ENCODE measurements at regions not wholly inside any gene's neighbourhood (a gene's known extent, or its start where the extent isn't known, plus 50 kb on each side); places are given as distances from the start of the nearest gene placed in this dataset.

DNA sequence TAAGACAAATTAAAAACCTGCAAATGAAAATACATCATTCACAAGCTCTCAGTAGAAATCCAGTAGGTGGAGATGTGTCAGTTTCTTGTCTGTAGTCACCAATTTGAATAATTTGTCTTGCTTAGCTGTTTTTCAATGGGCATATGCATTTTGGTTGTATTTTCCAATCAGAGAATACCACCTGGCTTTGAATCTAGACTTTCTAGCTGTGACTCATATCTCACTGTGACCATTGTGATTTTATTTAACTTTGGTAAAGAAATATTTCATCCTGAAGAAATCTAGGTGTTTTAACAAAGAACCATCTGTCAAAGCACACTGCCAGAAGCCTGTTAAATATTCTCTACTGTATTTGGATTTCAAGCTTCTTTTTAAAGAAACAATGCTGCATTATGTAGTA, 1650.6 kb upstream of the IGFBP7 start (continued):
- TF ChIP-seq, protein P1, sequence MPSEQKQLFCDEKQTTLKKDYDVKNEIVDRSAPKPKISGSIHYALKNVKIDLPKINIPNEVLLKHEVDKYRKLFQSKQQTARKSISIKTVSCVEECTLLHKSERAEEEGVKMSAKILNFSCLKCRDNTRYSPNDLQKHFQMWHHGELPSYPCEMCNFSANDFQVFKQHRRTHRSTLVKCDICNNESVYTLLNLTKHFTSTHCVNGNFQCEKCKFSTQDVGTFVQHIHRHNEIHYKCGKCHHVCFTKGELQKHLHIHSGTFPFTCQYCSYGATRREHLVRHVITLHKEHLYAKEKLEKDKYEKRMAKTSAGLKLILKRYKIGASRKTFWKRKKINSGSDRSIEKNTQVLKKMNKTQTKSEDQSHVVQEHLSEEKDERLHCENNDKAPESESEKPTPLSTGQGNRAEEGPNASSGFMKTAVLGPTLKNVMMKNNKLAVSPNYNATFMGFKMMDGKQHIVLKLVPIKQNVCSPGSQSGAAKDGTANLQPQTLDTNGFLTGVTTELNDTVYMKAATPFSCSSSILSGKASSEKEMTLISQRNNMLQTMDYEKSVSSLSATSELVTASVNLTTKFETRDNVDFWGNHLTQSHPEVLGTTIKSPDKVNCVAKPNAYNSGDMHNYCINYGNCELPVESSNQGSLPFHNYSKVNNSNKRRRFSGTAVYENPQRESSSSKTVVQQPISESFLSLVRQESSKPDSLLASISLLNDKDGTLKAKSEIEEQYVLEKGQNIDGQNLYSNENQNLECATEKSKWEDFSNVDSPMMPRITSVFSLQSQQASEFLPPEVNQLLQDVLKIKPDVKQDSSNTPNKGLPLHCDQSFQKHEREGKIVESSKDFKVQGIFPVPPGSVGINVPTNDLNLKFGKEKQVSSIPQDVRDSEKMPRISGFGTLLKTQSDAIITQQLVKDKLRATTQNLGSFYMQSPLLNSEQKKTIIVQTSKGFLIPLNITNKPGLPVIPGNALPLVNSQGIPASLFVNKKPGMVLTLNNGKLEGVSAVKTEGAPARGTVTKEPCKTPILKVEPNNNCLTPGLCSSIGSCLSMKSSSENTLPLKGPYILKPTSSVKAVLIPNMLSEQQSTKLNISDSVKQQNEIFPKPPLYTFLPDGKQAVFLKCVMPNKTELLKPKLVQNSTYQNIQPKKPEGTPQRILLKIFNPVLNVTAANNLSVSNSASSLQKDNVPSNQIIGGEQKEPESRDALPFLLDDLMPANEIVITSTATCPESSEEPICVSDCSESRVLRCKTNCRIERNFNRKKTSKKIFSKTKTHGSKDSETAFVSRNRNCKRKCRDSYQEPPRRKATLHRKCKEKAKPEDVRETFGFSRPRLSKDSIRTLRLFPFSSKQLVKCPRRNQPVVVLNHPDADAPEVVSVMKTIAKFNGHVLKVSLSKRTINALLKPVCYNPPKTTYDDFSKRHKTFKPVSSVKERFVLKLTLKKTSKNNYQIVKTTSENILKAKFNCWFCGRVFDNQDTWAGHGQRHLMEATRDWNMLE (tag by site-specific recombination; conservative IDR thresholded peaks at IDR 0.05; ENCODE audit: low read depth) = no peak
- TF ChIP-seq ZNF211 (tag by site-specific recombination; IDR thresholded peaks at IDR 0.05; ENCODE audit: low read depth) (no peak), ZNF791 (tag by site-specific recombination; IDR thresholded peaks at IDR 0.05) (no peak), ZBTB49 (tag by site-specific recombination; IDR thresholded peaks at IDR 0.05; ENCODE audit: low read depth) (no peak), ZFHX2 (tag by site-specific recombination; conservative IDR thresholded peaks at IDR 0.05) (no peak), ZNF473 (tag by site-specific recombination; IDR thresholded peaks at IDR 0.05) (no peak), HOXA7 (CRISPR knock-in tag; IDR thresholded peaks at IDR 0.05; ENCODE audit: borderline replicate concordance) (no peak), ZNF155 (tag by site-specific recombination; IDR thresholded peaks at IDR 0.05) (no peak)

DNA sequence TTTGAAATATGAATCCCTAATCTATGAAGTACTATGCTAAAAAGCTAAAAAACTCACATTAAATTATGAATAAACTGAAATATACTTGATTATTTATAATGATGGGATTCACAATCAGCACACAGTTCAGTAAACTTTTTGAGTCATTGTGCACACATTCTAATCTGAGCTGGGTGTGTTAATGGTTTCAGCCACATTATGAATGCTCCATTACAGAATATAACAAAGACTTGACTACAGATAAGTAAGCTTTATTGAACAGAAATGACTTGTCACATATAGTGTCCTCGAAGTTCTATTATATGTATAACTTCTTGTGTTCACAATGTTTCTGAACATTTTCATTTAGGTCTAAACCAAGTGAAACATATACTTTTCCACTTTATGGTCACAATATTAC, 1649.9 kb upstream of the IGFBP7 start:
- ChIA-PET POLR2A (no interaction called here), CTCF (no interaction called here)
- H3K27ac ChIP-seq (ENCODE audit: extremely low read depth, low read depth, low read length) = no peak overlapping the region

DNA sequence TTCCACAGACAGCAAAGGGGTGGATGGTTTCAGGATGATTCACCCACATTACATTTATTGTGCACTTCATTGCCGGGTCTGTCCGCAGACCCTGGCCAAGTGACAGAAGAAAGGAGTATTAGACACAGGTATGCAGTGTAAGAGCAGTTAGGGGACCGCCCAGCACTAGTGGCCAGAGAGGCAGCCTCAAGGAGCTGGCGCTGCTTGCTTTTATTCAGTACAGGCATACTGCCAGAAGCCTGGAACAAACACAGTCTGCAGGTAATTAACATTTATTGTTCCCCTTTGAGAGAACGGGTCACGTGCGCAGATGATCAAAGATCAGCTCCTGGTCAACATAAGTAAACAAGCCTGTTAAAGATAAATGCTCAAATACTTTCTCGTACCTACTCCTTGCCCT, 1639.0 kb upstream of the IGFBP7 start:
- POLR2A ChIA-PET = no interaction called here
- no peaks in the 10 kb centered on the region for H3K36me3 ChIP-seq (ENCODE audit: control insufficient read depth in 2 of 2, insufficient read depth in 1 of 2, low read length in 2 of 2)
- no peaks in the 10 kb centered on the region for H3K9me3 ChIP-seq (ENCODE audit: control insufficient read depth, insufficient read depth, low read depth, low read length)
- H3K4me1 ChIP-seq (ENCODE audit: control insufficient read depth, insufficient read depth, low read length) = no peaks in the 10 kb centered on the region
- no peak overlapping the region for H3K27ac ChIP-seq (ENCODE audit: extremely low read depth, low read depth, low read length)
- CTCF ChIA-PET = no interaction called here
- H3K4me3 ChIP-seq (ENCODE audit: low read depth, low read length) = no peak overlapping the region
- TF ChIP-seq ZNF354C (tag by site-specific recombination; IDR thresholded peaks at IDR 0.05; ENCODE audit: borderline replicate concordance, low read depth) = no peak
- TF ChIP-seq SP7 (tag by site-specific recombination; IDR thresholded peaks at IDR 0.05) = no peak
- no peak for TF ChIP-seq ZNF548 (tag by site-specific recombination; IDR thresholded peaks at IDR 0.05)
- no peak for TF ChIP-seq ZNF24 (tag by site-specific recombination; IDR thresholded peaks at IDR 0.05)
- no peak for TF ChIP-seq ZNF561 (tag by site-specific recombination; IDR thresholded peaks at IDR 0.05; ENCODE audit: borderline replicate concordance)
- no peak for TF ChIP-seq ZNF341 (tag by site-specific recombination; IDR thresholded peaks at IDR 0.05; ENCODE audit: low read depth)
- no peak for TF ChIP-seq KLF8 (tag by site-specific recombination; IDR thresholded peaks at IDR 0.05)
- TF ChIP-seq, protein P2, sequence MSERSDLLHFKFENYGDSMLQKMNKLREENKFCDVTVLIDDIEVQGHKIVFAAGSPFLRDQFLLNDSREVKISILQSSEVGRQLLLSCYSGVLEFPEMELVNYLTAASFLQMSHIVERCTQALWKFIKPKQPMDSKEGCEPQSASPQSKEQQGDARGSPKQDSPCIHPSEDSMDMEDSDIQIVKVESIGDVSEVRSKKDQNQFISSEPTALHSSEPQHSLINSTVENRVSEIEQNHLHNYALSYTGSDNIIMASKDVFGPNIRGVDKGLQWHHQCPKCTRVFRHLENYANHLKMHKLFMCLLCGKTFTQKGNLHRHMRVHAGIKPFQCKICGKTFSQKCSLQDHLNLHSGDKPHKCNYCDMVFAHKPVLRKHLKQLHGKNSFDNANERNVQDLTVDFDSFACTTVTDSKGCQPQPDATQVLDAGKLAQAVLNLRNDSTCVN (tag by site-specific recombination; optimal IDR thresholded peaks at IDR 0.05) = no peak

More for the DNA sequence above, 1649.9 kb upstream of the IGFBP7 start:
- Histone ChIP-seq H3K4me3 (ENCODE audit: low read depth, low read length) (no peak overlapping the region), H3K9me3 (ENCODE audit: control insufficient read depth, insufficient read depth, low read depth, low read length) (no peaks in the 10 kb centered on the region), H3K4me1 (ENCODE audit: control insufficient read depth, insufficient read depth, low read length) (no peaks in the 10 kb centered on the region), H3K36me3 (ENCODE audit: control insufficient read depth in 2 of 2, insufficient read depth in 1 of 2, low read length in 2 of 2) (no peaks in the 10 kb centered on the region)
- no peak for TF ChIP-seq ZNF664 (tag by site-specific recombination; IDR thresholded peaks at IDR 0.05)
- no peak for TF ChIP-seq KLF9 (tag by site-specific recombination; IDR thresholded peaks at IDR 0.05; ENCODE audit: low read depth)
- no peak for TF ChIP-seq ZBTB8A (tag by site-specific recombination; IDR thresholded peaks at IDR 0.05)
